ENCODE measurements at regions not wholly inside any gene's neighbourhood (a gene's known extent, or its start where the extent isn't known, plus 50 kb on each side); places are given as distances from the start of the nearest gene placed in this dataset.
"Not testable (repeated sequence)": the region's sequence is repeated elsewhere in the genome, so short reads cannot be mapped to it uniquely, and the experiment has no call there.

DNA sequence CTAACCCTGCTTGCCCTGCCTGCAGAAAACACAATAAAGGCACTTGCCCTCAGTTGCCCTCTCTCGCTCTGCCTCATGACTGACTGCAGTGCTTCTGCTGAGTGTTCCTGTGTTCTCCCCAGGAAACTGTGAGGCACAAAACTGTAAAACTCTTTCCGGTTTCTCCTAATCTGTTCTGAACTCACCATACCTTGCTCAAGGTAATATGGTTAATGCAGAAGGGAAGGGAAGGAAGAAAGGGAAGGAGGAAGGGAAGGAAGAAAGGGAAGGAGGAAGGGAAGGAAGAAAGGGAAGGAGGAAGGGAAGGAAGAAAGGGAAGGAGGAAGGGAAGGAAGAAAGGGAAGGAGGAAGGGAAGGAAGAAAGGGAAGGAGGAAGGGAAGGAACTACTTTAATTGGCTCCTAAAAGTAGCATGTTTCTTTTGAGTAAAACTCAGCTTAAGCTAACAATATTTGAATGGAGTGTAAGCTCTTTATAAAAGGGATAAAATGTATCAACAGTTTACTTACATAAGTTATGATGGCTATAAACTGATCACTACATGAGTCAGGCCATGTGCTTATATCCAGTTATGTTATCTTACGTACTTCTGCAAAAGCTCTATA is 334.0 kb upstream of the CLEC14A start:
- DNase-seq (ENCODE audit: low spot score), result no peak

DNA sequence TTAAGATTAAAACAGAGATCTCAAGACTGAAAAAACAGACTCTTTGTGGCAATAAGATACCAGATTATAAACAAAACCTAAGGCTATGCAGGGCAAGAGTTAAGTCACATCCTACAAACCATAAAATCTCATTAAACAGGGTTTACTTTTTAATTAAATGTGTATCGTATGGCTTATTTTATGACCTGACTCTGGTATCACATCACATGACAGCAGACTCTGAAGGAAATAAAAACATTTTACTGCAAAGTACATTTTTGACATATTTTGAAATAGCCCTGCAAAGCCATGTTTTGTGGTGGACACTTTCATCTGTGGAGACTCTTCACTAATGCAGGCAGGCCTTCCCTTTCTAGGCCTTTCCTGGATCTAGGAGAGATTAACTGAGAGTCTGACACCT is 327.6 kb upstream of the CLEC14A start:
- DNase-seq (ENCODE audit: low spot score), result no peak

DNA sequence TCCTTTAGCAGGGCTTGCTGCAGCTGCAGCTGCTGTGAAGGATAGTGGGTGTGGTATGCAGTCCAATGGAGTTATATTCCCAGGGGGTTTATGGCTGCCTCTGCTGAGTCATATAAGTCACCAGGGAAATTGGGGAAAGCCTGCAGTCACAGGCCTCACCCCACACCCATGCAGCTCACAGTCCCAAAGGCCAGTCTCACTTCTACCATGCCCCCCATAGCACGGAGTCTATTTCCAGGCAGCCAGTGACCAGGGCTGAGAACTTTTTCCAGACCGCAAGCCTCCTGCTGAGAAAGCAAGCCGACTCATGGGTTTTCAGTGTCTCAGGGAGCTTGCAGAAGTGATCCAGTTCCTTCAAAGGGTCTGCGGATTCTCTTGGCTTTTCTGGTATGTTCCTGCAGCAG is 322.4 kb upstream of the CLEC14A start:
- DNase-seq (ENCODE audit: low spot score), result no peak

DNA sequence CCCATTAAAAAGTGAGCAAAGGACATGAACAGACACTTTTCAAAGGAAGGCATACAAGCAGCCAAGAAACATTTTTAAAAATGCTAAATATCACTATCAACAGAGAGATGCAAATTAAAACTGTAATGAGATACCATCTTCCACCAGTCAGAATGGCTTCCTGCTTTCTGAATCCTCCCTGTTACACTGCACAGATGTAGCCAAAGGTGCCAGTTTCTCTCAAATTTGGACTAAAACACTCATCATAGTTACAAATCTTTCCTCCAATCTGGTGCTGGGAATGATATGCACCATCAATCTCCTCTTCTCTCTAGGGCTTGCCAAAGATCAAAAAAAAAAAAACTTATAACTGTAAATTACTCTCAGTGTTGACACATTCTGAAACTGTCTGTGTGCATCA is 311.8 kb upstream of the CLEC14A start:
- no peak for DNase-seq (ENCODE audit: low spot score)

DNA sequence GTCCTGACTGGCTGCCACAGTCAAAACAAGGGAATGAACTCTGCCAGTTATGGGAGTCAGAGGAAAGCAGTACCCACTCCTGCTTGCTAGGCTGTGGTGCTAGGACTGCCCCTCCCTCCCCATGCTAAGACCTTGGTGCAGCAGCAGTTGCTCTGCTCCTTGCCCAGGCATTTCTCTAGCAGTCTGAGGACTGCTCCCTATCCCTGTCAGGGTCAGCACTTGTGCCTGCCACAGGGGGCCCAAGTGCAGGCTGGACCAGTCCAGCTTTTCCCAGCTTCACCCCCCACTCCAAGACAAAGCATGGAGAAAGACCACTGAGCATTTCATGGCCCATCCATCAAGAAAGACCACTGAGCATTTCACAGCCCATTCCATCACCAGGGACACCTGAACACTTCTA is 305.8 kb upstream of the CLEC14A start:
- DNase-seq (ENCODE audit: low spot score), result no peak

DNA sequence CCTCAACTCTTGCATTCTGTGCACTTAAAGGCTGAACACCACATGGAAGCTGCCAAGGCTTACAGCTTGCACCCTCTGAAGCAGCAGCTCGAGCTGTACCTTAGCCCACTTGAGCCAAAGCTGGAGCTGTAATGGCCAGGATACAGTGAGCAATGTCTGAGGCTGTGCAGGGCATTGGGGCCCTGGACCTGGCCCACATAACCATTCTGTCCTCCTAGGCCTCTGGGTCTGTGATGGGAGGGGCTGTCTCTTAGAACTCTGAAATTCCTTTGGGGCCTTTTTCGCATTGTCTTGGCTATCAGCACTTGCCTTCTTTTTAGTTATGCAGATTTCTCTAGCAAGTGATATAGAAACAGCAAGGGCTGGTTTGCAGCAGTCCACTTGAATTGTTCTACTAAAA is 303.8 kb upstream of the CLEC14A start:
- DNase-seq (ENCODE audit: low spot score), result no peak

DNA sequence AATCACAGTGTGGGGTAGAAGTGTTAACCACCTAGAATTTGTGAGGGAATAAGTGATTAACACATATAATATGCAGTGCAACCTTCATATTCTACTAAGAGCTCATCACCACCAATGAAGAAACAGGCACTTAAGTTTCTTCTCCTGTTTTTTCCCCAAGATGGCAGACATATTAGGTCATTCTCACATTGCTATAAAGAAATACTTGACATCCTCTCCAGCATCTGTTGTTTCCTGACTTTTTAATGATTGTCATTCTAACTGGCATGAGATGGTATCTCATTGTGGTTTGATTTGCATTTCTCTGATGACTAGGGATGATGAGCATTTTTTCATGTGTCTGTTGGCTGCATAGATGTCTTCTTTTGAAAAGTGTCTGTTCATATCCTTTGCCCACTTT is 301.5 kb upstream of the CLEC14A start:
- not testable (repeated sequence) for DNase-seq (ENCODE audit: low spot score)

DNA sequence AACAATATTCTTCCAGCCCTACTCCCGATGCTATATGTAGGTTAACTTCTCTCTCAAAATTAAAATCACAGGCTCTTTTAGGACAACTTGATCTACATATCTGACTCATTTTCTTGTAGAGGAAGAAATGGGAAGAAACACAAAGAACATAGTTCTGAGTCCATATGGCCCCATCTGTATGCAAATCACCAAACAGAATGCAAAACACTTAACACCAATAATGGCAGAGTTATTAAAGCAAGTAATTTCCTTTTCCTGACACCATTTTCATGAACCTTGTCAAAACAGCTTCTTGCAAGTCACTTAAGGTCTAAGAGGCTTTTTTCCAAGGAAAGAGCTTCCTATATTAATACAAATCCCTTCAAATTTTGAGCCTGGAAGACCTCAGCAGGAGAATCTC is 300.4 kb upstream of the CLEC14A start:
- DNase-seq (ENCODE audit: low spot score), result no peak

DNA sequence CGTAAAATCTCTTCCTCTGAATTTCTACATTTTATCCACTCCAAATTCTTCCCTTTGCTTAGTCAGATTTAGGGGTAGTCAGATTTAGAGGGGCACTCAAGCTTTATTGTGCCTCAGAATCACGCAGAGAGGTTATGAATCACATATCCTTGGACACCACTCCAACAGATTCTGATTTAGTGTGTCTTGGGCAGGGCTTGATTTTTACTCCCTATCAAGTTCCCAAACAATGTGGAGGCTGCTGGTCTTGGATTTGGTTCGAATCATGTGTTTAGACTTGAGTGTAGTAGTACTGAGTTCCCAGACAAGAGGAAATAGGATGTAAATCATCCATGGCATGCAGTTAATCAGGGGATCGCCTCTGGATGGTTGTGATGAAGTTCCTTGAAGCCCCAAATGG is 298.1 kb upstream of the CLEC14A start:
- DNase-seq (ENCODE audit: low spot score), result no peak

DNA sequence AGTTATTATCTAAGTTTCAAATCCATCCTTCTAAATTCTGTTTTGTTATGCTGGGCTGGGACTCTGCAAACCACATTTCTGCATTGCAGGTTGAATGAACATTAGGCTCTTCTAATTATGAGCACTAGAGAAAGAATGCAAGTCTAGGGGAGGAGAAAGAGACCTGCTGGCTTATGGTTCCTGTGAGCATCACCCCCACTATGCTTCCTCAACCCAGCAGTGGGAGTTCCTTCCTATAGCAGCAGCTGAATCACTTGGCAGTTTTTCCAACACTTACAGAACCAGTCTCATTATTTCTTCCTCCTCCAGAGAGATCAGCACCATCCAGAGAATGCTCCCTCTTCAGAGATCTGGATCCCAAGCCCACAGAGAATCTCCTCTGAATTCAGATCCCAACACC is 297.7 kb upstream of the CLEC14A start:
- DNase-seq (ENCODE audit: low spot score), result no peak

DNA sequence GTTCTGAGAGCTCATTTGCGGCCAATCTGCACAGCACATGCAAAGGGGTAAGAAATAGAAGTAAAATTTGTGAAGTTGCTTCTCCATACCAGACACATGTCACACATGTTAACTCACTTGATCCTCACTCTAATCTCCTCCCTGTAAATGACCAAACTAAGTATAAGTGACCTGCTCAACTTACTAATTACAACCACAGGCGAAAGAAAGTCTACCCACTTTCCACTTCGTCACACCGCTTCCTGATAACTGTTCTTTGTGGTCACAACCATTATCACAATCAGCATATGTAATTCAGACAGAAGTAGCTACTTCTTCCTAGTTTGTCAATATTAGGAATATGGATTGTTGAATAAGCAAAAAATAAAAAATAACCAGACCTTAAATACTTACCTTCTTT is 293.7 kb upstream of the CLEC14A start:
- DNase-seq (ENCODE audit: low spot score), result no peak

DNA sequence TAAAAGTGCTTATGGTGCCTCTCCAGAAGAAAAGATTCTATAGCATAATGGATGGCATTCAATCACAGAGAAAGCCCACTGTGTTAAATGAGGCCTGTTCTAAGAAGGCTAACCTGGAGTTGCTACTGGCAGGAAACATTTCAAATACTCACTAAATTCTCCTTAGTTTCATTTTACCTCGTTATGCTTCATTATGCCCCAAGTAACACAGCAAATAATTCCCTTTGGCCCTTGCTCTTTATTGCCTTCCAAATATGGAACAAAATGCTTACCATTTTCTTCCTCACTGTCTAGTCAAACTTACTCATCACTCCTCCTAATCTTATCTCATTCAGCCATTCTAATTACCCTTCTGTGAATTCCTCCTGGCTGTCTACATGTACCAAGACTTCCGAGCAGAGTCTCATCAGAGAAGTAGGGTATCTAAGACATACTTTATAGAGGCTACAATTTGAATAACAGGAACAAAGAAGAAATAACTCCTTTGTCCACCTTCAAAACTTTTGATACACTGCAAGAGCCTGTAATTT is 292.1 kb upstream of the CLEC14A start:
- DNase-seq (ENCODE audit: low spot score), result no peak

DNA sequence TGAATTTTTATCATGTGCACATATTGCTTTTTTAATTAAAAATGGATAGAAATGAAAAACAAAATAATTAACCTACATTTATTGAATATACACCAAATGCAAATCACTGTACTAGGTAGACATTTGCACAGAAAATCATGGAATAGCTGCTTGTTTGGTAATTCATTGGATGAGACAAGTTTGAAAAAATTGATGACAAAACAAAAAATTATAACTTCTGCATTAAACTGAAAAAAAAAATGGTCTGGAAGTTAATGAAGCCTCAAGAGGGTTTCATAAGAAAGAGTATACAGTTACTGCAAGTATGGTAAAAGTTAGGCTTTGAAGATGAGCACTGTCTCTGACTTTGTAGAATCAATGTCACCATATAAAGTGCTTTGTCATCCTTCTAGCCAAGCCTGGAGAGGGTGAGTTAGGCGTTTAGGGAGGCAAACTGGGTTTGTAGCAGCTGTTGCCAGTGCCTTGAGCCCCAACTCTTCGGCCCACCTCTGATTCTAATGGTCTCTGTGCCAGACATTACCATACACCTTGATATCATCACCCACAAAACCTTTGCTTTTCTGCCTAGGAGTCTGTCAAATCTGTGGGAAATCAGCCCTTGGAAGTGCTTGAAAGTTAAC is 291.1 kb upstream of the CLEC14A start:
- DNase-seq (ENCODE audit: low spot score), result no peak

DNA sequence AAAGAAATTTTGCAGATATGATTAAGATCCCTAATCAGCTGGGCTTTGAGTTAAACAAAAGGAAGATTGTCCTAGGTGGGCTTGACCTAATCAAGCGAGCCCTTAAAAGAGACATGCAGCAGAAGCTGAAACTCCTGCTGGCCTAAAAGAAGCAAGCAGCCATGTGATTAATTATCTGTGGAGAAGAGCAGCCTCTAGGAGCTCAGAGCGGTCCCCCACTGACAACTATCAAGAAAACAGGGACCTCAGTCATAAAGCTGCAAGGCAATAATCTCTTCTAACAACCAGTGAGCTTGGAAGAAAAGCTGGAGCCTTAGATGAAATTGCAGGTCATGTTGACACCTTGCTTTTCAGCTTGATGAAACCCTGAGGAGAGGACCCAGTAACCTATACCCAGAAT is 288.9 kb upstream of the CLEC14A start:
- DNase-seq (ENCODE audit: low spot score), result no peak

DNA sequence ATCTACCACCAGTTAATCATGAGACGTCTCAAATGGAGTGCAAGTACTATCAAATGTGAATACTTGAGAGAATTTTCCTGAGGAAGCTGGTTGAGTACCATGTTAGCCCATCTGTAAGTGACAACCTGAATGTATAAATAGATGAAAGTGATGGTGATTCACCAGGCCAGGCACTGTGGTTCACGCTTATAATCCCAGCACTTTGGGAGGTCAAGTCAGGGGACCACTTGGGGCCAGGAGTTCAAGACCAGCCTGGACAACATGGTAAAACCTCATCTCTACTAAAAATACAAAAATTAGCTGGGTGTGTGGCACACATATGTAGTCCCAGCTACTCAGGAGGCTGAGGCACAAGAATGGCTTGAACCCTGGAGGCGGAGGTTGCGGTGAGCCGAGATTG is 288.0 kb upstream of the CLEC14A start:
- DNase-seq (ENCODE audit: low spot score), result not testable (repeated sequence)

DNA sequence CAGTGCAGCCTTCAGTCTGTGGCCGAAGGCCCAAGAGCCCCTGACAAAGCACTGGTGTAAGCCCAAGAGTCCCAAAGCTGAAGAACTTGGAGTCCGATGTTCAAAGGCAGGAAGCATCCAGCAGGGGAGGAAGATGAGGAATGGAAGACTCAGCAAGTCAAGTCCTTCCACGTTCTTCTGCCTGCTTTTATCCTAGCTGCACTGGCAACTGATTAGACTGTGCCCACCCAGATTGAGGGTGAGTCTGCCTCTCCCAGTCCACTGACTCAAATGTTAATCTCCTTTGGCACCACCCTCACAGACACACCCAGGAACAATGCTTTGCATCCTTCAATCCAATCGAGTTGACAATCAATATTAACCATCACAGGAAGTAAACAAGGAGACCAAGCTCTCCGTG is 282.2 kb upstream of the CLEC14A start:
- DNase-seq (ENCODE audit: low spot score), result not testable (repeated sequence)

DNA sequence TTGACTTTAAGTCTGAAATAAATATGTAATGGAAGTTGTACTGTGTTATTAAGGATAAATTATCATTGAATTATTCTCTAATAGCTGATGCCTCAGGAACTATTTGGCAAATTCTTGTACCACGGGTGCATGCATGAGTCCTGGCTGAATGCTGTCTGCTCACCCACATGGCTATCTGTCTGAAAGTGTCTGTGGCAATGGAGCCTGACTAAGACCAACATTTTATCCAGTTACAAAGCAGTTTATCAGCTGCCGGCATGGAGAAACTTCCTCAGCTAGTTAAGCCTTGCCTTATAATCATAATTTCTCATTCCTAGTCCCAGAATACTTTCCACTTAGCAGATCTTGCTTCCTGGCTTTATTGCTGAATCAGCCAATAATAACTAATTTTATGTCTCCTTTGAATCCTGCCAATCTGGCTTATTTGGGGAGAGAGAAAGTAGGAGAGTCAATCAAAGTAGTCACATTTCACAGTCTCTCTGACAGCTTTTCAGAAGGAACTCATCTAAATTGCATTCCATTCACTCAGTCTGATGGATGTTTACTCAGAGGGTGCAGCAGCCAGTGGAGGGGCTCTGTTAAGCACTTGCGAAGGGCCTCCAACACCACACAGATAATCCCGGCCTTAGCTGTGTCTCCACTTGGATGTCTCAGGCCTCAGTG is 280.6 kb upstream of the CLEC14A start:
- no peak for DNase-seq (ENCODE audit: low spot score)

DNA sequence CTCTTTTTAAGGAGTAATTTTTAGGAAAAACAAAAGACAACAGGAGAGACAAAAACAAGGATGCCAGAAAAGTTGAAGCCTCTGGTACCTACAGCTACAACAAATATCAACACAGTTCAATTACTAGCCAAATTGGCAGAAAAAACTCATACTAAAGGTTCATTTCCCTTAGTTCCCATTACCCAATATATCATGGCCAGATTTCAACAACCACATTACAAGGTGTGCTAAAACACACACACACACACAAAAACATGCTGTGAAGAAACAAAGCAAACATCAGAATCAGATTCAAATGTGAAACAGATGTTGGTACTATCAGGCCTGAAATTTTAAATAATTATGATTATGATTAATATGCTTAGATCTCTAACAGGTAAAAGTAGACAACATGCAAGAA is 272.7 kb upstream of the CLEC14A start:
- no peak for DNase-seq (ENCODE audit: low spot score)

DNA sequence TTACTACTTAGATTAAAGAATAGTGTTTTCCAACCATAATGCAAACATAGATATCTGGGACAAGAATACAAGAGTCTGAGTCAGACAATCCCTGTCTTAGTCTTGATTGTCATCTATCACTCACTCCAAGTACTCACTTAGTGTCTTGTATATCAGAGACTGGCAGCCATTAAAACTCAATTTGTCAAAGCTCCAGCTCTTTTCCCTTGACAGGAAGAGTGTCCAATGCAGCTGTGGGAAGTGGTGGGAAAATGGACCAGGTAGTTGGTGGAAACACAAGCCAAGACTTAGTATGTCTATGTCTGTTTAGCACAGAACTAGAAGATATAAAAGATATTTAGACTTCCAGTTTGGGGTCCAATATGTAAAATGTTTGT is 271.6 kb upstream of the CLEC14A start:
- DNase-seq (ENCODE audit: low spot score), result no peak

DNA sequence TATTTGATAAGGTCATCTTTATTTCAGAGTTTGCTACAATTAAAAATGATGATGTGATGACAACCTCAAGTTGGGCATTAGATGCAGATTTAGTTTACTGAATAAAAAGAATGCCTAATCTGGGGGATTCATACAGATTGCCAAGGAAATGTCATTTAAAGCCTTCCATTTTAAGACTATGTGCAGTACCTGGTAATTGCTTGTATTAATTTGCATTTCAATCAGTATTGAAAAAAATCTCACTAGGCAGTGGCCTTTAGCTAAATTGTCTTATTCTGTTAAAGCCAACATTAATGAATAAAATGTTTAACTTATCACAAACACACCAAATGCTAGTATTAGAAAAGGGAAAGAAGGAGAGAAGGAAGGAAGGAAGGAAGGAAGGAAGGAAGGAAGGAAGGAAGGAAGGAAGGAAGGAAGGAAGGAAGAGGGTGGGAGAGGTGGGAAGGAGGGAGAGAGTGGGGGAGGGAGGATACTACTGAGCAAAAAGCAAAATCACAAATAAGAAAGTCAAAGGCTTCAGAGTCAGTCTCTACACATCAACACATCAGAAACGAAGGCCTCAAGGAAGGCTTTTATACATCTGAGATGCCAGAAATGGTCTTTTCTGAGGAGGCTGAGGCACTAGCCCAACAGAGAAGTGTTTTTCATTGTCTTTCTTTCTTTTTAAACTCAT is 271.1 kb upstream of the CLEC14A start:
- no peak for DNase-seq (ENCODE audit: low spot score)

DNA sequence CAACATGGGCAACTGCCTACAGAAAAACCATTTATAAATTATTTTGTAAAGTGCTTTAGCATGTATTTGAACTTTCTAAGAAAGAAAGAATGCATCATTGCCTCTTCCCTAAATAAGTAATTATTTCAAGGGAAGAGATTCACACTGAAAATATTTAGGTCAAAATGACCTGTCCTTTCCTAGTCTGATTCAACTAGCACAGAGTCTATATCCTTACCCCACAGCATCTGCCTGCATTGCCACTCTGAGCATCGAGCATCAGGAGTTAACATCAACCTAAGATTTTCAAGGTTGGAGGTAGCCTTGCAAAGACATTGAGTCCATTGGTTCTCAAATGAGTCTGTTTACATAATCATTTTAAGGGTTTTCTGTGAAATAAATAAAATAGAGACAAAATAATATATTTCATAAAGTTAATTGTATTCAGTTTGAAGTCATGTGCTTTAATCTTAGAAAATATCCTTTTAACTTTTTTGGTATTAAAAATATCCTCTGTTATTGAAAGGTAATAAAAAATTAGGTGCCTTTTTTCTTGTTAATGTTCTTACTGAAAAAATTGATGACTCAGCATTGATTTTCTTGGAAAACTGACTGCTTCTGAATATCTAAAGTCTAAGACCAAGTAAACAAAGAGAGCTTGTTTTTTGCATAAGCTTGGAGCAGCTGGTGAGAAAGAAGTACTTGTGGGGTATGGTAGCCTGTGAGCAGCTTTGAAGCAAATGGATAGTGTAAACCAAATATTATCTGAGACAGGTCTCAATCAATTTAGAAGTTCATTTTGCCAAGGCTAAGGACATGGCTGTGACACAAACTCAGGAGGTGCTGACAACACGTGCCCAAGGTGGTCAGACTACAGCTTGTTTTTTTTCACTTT is 269.0 kb upstream of the CLEC14A start:
- DNase-seq (ENCODE audit: low spot score), result no peak

DNA sequence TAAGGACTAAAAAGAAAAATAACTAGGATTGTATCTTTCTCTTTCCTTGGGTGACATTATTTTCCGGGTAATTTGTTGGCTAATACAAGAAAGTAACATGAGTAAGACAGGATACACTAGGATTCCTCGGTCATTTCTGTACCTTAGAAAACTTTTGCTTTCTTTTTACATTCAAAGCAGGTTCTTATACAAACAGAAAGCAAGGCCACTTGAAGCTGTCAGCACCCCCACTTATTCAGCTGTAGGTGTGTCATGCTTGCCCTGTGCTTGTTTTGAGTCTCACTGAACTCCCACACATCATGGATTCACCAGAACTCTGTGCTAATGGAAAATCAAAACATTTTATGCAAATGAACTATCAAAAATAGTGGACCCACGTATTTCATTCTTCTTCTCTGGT is 266.8 kb upstream of the CLEC14A start:
- DNase-seq (ENCODE audit: low spot score), result no peak

All from RKO (cell line).